Loucy (cell line): ENCODE measurements at regions not wholly inside any gene's neighbourhood (a gene's known extent, or its start where the extent isn't known, plus 50 kb on each side); places are given as distances from the start of the nearest gene placed in this dataset.

Source experiments
- EZH2phosphoT487 ChIP-seq: fragments of 200-600 bp; IDR thresholded peaks from 2 replicates; pipeline ENCODE4 v1.6.1; 2018; ENCODE audit warnings: antibody characterized with exemption, mild to moderate bottlenecking, moderate library complexity, borderline replicate concordance
- TF ChIP-seq, protein P1 (sequence below): fragments of 200-600 bp; sonication (generic); conservative IDR thresholded peaks from 2 replicates; pipeline ENCODE4 v1.5.1; 2014; ENCODE audit warnings: mild to moderate bottlenecking, antibody characterized with exemption, low read length

DNA sequence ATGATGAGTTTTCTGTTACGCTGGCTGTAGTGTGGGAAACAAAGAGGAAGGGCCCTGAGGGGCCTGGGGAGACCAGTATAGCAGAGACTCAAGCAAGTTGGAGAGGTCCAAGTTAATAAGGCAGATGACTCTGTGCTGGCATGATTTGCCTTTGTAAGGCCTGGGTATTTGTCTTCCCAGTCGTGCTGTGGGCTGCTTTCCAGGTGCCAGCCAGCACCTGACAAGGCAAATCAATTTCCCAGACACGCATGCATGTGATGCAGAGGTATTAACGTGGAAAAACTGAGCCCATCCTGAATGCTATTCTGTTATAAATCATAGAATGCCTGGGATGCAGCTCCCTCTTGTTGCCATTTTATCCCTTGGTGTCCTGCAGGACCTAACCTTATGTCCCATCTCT lies 175.6 kb downstream of the MFSD1 start:
- TF ChIP-seq, protein P1, sequence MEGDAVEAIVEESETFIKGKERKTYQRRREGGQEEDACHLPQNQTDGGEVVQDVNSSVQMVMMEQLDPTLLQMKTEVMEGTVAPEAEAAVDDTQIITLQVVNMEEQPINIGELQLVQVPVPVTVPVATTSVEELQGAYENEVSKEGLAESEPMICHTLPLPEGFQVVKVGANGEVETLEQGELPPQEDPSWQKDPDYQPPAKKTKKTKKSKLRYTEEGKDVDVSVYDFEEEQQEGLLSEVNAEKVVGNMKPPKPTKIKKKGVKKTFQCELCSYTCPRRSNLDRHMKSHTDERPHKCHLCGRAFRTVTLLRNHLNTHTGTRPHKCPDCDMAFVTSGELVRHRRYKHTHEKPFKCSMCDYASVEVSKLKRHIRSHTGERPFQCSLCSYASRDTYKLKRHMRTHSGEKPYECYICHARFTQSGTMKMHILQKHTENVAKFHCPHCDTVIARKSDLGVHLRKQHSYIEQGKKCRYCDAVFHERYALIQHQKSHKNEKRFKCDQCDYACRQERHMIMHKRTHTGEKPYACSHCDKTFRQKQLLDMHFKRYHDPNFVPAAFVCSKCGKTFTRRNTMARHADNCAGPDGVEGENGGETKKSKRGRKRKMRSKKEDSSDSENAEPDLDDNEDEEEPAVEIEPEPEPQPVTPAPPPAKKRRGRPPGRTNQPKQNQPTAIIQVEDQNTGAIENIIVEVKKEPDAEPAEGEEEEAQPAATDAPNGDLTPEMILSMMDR: no peak
- TF ChIP-seq EZH2phosphoT487: no peak
